ENCODE measurements at regions not wholly inside any gene's neighbourhood (a gene's known extent, or its start where the extent isn't known, plus 50 kb on each side); places are given as distances from the start of the nearest gene placed in this dataset.

- no peak overlapping the region for H3K4me3 ChIP-seq (ENCODE audit: control insufficient read depth, low read depth, low read length)
- TF ChIP-seq CTCF (conservative IDR thresholded peaks at IDR 0.05; ENCODE audit: control insufficient read depth, insufficient read depth, low read depth, low read length) = no peak
- DNase-seq (ENCODE audit: low read depth) = no peak
Measured at GRCh38 chr9:8262625-8263622, 463.3 kb upstream of the DMAC1 start.

- no peak for TF ChIP-seq CTCF (conservative IDR thresholded peaks at IDR 0.05; ENCODE audit: control insufficient read depth, insufficient read depth, low read depth, low read length)
- no peak overlapping the region for H3K4me3 ChIP-seq (ENCODE audit: control insufficient read depth, low read depth, low read length)
- DNase-seq (ENCODE audit: low read depth) = no peak
Measured at GRCh38 chr9:8261737-8262136, 462.2 kb upstream of the DMAC1 start.

- H3K4me3 ChIP-seq (ENCODE audit: control insufficient read depth, low read depth, low read length) = no peak overlapping the region
- TF ChIP-seq CTCF (conservative IDR thresholded peaks at IDR 0.05; ENCODE audit: control insufficient read depth, insufficient read depth, low read depth, low read length) = no peak
- DNase-seq (ENCODE audit: low read depth) = no peak
Measured at GRCh38 chr9:8259028-8259427, 459.4 kb upstream of the DMAC1 start.

- TF ChIP-seq CTCF (conservative IDR thresholded peaks at IDR 0.05; ENCODE audit: control insufficient read depth, insufficient read depth, low read depth, low read length) = no peak
- DNase-seq (ENCODE audit: low read depth) = no peak
- no peak overlapping the region for H3K4me3 ChIP-seq (ENCODE audit: control insufficient read depth, low read depth, low read length)
Measured at GRCh38 chr9:8256880-8257279, 457.3 kb upstream of the DMAC1 start.

- H3K4me3 ChIP-seq (ENCODE audit: control insufficient read depth, low read depth, low read length) = no peak overlapping the region
- no peak for DNase-seq (ENCODE audit: low read depth)
- no peak for TF ChIP-seq CTCF (conservative IDR thresholded peaks at IDR 0.05; ENCODE audit: control insufficient read depth, insufficient read depth, low read depth, low read length)
Measured at GRCh38 chr9:8255850-8256249, 456.3 kb upstream of the DMAC1 start.

GRCh38 chr9:8254541-8254940 is 455.0 kb upstream of the DMAC1 start:
- peak; percentile 79 for DNase-seq (ENCODE audit: low read depth)
- no peak for TF ChIP-seq CTCF (conservative IDR thresholded peaks at IDR 0.05; ENCODE audit: control insufficient read depth, insufficient read depth, low read depth, low read length)
- H3K4me3 ChIP-seq (ENCODE audit: control insufficient read depth, low read depth, low read length) = no peak overlapping the region

Data from fibroblast of mammary gland (primary cell).